ENCODE measurements at regions not wholly inside any gene's neighbourhood (a gene's known extent, or its start where the extent isn't known, plus 50 kb on each side); places are given as distances from the start of the nearest gene placed in this dataset.
"Not testable (repeated sequence)": the region's sequence is repeated elsewhere in the genome, so short reads cannot be mapped to it uniquely, and the experiment has no call there.

DNA sequence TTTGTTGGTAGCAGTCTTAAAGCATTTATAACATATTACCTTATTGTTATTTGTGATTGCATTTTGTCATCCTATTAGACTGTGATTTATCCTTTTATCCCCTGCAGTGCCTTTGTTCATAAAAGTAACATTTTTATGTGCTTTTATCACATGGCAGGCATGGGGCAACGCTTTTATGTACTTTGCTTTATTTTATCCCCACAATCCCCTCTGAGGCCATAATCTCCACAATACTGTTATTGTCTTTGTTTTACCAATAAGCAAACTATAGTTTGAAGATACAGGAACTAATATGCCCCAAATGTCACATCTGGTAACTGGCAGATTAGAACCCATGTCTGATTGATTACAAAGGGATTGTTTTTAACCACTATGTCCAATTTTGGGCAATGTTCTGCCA lies 613.5 kb downstream of the REEP3 start:
- DNase-seq, result no peak

GRCh38 chr10:64142395-64142794 lies 621.2 kb downstream of the REEP3 start:
- DNase-seq, result no peak

- no peak for DNase-seq
Observed at GRCh38 chr10:64148607-64149006, 627.4 kb downstream of the REEP3 start.

GRCh38 chr10:64156166-64156565 lies 635.0 kb downstream of the REEP3 start:
- DNase-seq, result no peak

DNA sequence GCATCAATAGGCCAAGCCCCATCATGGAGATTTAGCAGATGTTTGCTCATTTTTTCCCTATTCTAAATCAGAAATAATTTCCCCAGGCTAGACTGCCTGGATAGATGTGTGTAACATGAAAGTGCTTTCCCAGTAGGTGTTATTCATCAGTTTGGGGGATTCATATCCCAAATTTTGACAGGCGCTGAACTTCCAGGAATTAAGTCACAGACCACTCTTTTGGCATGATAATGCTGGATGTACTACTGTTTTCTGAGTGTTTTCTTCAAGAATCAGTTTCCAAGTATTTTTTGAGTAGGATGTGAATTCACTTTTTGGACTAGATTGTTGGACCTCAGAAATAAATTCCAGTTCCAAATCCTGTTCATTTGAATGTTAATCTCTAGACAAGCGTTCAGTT lies 637.4 kb downstream of the REEP3 start:
- DNase-seq, result no peak

DNA sequence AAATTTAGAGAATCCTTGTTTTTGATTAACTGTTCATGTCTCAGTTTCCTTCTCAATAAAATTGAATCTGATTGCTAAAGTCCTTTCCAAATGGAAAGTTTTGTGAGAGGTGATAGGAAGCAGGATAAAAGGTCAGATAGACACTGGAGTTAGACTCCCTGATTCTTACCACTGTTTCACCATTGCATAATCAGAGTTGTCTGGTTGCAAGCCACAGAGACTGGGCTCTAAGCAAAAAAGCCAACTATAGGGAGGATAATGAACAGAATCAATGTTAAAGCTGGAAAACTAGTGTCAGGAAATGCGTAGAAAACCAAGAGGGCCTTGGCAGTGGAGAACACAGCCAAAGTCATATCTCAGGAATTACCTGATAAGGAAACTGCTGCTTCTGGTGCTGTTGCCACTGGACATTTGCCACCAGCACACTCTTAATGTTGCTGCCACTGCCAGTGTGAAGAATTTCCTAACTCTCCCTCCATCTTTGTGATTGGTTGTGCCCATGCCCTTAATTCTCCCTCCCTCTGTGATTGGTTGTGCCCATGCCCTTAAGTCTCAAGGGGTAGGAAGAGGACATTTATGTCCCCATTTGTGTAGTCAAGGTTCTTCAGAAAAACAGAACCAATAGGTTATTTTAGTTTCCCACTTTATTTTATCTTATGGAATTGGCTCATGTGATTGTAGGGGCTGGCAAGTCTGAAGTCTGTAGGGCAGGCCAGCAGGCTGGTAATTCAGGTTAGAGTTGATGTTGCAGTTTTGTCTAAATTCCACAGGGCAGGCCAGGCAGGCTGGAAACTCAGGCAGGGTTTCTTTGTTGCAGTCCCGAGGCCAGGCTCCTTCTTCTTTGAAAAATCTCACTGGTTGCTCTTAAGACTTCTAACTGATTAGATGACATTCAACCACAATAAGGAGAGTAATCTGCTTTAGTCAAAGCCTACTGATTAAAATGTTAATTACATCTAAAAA lies 639.0 kb downstream of the REEP3 start:
- no peak for DNase-seq

DNA sequence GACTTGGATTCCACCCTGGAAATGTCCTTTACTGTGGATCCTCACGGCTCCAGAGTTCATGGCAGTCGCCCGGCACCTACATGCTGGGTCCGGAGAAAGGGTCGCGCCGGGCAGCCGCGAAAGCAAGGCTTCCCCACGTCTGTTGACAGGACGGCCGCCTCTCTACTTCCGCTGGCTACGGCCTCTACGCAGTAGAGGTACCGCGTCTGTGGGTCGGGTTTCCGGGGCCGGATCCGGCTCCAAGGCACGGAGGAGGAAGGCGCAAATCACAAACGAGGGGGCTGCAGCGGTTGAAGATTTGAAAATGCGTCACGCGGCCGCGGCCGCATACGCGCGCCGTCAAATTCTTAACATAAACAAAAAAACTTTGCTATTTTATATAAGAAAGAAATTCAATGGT lies 649.6 kb downstream of the REEP3 start:
- no peak for DNase-seq

- no peak for DNase-seq
Observed at GRCh38 chr10:64173826-64174225, 652.6 kb downstream of the REEP3 start.

- DNase-seq, result no peak
Observed at GRCh38 chr10:64174666-64175255, 653.6 kb downstream of the REEP3 start.

GRCh38 chr10:64175271-64175962 lies 654.2 kb downstream of the REEP3 start:
- no peak for DNase-seq

DNA sequence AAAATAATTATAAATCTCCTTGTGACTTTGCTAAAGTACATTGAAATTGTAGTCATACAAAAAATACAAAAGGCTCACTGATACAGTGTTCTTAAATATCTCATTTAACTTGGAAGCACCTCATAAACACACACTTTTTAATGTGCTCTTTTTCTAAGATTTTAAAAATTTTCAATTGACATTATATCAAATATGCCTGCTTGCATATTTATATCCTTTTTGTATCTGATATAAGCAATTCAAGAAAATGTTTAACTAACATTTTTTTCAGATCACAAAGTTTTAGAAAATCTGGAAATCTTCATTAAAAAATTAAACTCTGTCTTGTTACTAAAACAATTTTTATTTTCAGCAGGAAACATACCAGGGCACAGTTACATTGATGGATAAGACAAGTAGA lies 661.5 kb downstream of the REEP3 start:
- no peak for DNase-seq

DNA sequence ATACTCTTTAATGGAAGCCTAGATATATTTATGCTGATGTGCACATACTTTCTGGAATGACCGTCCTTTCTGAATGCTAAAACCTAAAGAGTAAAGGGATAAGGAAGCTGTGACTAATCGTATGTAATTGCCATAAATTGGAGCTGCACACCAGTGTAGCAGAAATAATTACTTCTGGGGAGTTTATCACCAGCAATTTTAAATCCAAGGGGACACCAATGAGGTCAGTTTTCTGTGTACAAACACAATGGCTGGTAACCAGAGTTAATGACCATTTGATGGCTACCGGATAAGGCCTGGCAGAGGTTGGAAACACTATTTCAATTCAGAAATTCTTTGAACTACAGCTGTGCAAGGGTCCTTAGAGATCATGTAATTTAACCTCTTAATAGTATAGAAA lies 670.1 kb downstream of the REEP3 start:
- no peak for DNase-seq

GRCh38 chr10:64196638-64197315 lies 675.6 kb downstream of the REEP3 start:
- DNase-seq, result no peak

DNA sequence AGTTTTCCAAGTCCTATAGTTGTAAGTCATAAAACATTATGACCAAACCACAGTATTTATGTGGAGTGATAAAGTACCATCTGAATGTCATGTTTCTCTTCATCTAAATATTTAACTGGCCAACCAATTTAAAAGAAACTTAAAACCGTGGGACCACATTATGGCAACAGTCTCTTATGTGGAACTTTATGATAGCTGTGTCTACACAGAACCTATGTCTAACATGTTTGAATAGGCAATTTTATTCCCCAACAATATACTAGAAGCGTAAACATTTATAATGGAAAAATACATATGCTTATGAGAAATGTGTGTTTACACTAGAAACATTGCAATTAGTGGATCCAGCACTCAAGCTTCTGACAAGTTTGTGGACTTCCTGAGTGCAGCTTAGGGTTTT lies 680.7 kb downstream of the REEP3 start:
- DNase-seq, result no peak

DNA sequence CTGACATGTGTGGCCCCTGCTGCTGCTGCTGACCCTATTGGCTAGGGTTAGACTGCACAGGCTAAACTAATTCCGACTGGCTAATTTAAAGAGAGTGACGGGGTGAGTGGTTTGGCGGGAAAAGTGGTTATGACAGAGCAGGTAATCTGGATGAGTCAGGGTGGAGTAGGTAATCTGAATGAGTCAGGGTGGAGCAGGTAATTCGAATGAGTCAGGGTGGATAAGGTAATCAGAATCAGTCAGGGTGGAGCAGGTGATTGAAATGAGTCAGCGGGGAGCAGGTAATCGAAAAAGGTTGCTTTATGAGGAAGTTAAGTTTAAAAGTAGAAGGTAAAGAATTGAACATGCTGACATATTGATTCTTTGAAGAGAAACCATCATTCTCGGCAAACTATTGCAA lies 683.3 kb downstream of the REEP3 start:
- not testable (repeated sequence) for DNase-seq

DNA sequence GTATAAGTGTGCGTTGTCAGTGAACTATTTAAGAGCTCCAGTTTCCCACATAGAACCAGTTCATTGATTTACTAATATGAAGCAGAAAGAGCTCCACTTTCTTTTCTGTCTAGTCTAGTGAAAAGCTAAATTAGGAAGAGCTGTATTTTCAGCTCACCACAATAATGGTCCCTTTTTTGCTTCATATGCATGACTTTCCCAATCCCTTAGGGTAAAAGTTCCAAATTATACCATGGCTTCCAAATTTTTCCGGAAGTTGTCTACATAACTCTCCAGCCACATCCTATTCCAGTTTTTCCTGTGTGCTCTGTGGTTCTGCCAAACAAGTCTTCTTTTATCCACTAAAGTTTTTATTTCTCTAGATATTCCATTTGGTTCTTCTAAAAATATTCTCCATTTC lies 685.2 kb downstream of the REEP3 start:
- no peak for DNase-seq

- DNase-seq, result no peak
Observed at GRCh38 chr10:64209561-64209960, 688.4 kb downstream of the REEP3 start.

GRCh38 chr10:64210211-64210610 lies 689.0 kb downstream of the REEP3 start:
- no peak for DNase-seq

DNA sequence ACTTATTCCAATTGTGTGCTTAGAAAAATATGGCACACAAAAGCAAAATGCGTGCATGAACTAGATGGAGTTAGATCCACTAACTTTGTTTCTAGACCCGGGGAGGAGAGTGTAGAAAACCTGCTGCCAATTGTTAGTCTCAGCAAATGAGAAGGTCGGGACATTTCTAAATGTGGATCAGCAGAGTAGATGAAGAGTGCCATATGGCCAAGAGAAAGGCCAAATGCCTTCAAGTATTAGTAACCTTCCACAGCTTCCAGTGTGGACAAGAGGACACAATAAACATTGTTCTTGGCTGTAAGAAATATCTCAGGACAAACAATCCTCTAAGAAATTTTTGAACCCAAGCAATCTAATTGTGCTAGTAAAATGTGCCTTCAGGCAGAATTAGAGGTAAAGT lies 690.3 kb downstream of the REEP3 start:
- no peak for DNase-seq

- no peak for DNase-seq
Observed at GRCh38 chr10:64215088-64215487, 693.9 kb downstream of the REEP3 start.

- no peak for DNase-seq
Observed at GRCh38 chr10:64219271-64220025, 698.2 kb downstream of the REEP3 start.

DNA sequence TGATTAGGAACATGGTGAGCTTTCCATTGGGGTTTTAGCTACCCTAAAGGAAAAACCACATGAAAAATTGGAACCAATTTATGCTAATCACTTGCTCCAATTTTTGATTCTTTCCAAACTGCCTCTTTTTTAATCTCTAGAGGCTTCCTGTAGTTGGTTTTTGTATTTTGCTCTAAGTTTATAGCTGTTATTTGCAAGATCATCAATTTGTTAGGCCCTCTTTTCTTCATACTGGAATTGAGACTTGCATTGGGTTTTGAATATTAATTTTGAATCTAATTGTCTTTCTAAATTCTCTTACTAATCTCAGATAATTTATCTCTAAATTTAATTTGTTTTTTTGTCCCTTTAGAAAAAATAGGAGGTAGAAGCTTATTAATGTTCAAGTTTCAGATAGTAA lies 713.3 kb downstream of the REEP3 start:
- DNase-seq, result no peak

DNA sequence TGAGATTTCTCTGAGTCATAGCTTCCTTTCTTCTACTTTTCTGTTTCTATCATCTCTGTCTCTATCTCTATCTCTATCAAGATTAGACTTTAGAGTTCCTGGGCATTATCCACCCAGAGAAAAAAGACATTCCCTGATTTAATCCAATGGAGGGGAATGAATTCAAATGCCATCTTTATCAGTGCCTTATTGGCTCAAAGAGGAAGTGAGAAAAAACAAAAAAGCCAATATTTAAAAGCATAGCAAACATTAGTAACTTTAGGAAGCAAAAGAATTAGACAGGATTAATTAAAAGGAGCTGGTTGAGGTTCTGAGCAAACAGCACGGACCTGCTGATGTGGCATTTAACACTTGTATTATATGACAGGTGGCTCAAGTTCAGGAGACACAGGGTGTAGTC lies 736.5 kb downstream of the REEP3 start:
- no peak for DNase-seq
